ENCODE measurements at regions not wholly inside any gene's neighbourhood (a gene's known extent, or its start where the extent isn't known, plus 50 kb on each side); places are given as distances from the start of the nearest gene placed in this dataset.

DNA sequence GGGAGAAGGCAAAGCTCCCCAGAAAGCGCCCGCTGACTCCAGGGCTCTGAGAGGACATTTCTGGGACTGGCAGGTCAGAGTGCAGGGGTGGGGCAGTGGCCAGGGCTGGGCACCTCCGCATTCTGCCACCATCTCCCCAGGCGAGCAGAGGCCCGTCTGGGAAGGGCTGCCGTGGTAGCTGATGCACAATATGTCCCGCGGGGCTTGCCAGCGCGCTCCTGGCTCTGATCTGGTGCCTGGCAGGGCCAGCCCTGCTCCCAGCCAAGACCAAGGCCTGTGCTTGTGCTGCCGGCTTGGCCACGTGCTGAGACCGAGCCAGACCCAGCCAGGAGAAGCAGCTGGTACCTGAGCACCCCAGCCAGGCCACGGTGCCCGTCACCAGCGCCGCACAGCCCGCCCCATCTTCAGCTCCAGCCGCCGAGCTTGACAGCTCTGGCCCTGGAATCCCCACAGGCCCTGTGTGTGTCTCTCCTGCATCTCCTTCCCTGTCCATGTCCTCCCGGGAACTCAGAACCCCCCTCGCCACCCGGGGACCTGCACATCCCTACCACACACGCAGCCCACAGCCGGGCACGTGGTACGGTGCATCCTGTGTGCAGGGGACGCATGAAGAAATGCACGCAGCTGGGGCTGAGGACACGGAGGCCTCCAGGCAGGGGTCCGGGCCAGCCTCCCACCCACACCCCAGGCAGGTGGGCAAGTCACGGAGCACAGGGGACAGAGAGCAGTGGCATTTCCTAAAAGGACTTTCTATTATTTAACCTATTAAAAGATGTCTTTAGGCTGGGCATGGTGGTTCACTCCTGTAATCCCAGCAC is 68.6 kb upstream of the C14orf180 start:
- no peaks in the 10 kb centered on the region for H3K36me3 ChIP-seq (ENCODE audit: control insufficient read depth, insufficient read depth, low read length)
- no peak overlapping the region for H3K4me3 ChIP-seq
- no peaks in the 10 kb centered on the region for H3K79me2 ChIP-seq (ENCODE audit: control insufficient read depth, insufficient read depth, low read length)
- no peak overlapping the region for H3K9ac ChIP-seq (ENCODE audit: insufficient read depth in 1 of 2, low read depth in 2 of 2, low read length in 2 of 2)
- TF ChIP-seq NFXL1 (CRISPR knock-in tag; IDR thresholded peaks at IDR 0.05): no peak
- TF ChIP-seq PCBP2 (IDR thresholded peaks at IDR 0.05; ENCODE audit: low read depth, low read length, poor library complexity, severe bottlenecking): no peak
- TF ChIP-seq BRCA1 (IDR thresholded peaks at IDR 0.05): no peak
- TF ChIP-seq BRCA1 (CRISPR knock-in tag; IDR thresholded peaks at IDR 0.05): no peak
- no peak for TF ChIP-seq HNRNPLL (IDR thresholded peaks at IDR 0.05; ENCODE audit: low read depth, low read length, poor library complexity, severe bottlenecking)
- no peak for TF ChIP-seq HNRNPK (IDR thresholded peaks at IDR 0.05; ENCODE audit: low read depth, low read length, poor library complexity, severe bottlenecking)
- TF ChIP-seq ZC3H11A (IDR thresholded peaks at IDR 0.05; ENCODE audit: low read depth, low read length): no peak
- TF ChIP-seq LCOR (CRISPR knock-in tag; IDR thresholded peaks at IDR 0.05): no peak
- TF ChIP-seq XRCC5 (IDR thresholded peaks at IDR 0.05; ENCODE audit: low read depth, low read length): no peak
- no peak for TF ChIP-seq RFX5 (IDR thresholded peaks at IDR 0.05; ENCODE audit: low read depth, low read length)
- no peak for TF ChIP-seq BRF1 (IDR thresholded peaks at IDR 0.05; ENCODE audit: borderline replicate concordance, extremely low read depth, insufficient read length)
- no peak for TF ChIP-seq STAG1 (CRISPR knock-in tag; IDR thresholded peaks at IDR 0.05; ENCODE audit: borderline replicate concordance)
- H3K4me2 ChIP-seq (ENCODE audit: insufficient read depth, low read length): no peak overlapping the region
- H3K4me1 ChIP-seq (replicated peaks in 1 of 2; ENCODE audit: control insufficient read depth in 2 of 2, insufficient read depth in 2 of 2, low read length in 2 of 2): no peaks in the 10 kb centered on the region
- ChIA-PET CTCF (ENCODE audit: low intra/inter-chr PET ratio) (no interaction called here), POLR2A (interaction anchor here (1.1 kb wide), 1 partner anchor 342 kb away, joined by 3 read pairs; no protein-coding TSS in a partner anchor)
- peaks cover 0 to 25% of the 10 kb centered on the region in 2 experiments; a peak in 1 of 5 replicates for H3K27me3 ChIP-seq (ENCODE audit: control insufficient read depth in 2 of 2, insufficient read depth in 2 of 2, low read length in 2 of 2)
- BruUV-seq (replicated peaks): no TSS peak
- in situ Hi-C loops (cut with MboI) (no loop called here), intact Hi-C loops (cut with micrococcal nuclease) (no loop called here)
- ATAC-seq: no peak
- H2AFZ ChIP-seq (ENCODE audit: low read depth, low read length): no peak overlapping the region
- WGBS (ENCODE audit: insufficient coverage, low coverage, missing lambda C conversion rate): 3% methylated on average over 22 of the region's 32 CpGs
- no peak overlapping the region for H3K27ac ChIP-seq (ENCODE audit: extremely low read depth, low read depth, low read length)
- no peaks in the 10 kb centered on the region for H4K20me1 ChIP-seq (replicated peaks; ENCODE audit: control insufficient read depth, insufficient read depth, low read length)
- no peak for FAIRE-seq
- no peaks in the 10 kb centered on the region for H3K9me3 ChIP-seq (replicated peaks; ENCODE audit: control insufficient read depth, insufficient read depth, low read depth, low read length)
- no peaks in the 10 kb centered on the region for H3K9me1 ChIP-seq (ENCODE audit: control insufficient read depth, insufficient read depth, low read length)
- no peak for DNase-seq (ENCODE audit: extremely low read depth in 1 of 4, low spot score in 3 of 4)

All from K562 (cell line).